ENCODE measurements at regions not wholly inside any gene's neighbourhood (a gene's known extent, or its start where the extent isn't known, plus 50 kb on each side); places are given as distances from the start of the nearest gene placed in this dataset.

GRCh38 chr4:56744030-56744429 is 62.9 kb upstream of the HOPX start:
- H3K27ac ChIP-seq: no peak overlapping the region
- peaks cover 0 to 6% (median 0%) of the 10 kb centered on the region in 12 donors for H3K9me3 ChIP-seq
- H3K4me1 ChIP-seq: peaks cover 0 to 10% (median 0%) of the 10 kb centered on the region in 12 donors
- no peaks in the 10 kb centered on the region for H3K27me3 ChIP-seq
- no peak for ATAC-seq
- WGBS, 4 donors: 90 to 98% (median 95%) methylated on average over 1 of the region's 1 CpG
- H3K4me3 ChIP-seq: no peak overlapping the region
- TF ChIP-seq POLR2A (IDR thresholded peaks at IDR 0.05): no peak
- TF ChIP-seq, protein P1, sequence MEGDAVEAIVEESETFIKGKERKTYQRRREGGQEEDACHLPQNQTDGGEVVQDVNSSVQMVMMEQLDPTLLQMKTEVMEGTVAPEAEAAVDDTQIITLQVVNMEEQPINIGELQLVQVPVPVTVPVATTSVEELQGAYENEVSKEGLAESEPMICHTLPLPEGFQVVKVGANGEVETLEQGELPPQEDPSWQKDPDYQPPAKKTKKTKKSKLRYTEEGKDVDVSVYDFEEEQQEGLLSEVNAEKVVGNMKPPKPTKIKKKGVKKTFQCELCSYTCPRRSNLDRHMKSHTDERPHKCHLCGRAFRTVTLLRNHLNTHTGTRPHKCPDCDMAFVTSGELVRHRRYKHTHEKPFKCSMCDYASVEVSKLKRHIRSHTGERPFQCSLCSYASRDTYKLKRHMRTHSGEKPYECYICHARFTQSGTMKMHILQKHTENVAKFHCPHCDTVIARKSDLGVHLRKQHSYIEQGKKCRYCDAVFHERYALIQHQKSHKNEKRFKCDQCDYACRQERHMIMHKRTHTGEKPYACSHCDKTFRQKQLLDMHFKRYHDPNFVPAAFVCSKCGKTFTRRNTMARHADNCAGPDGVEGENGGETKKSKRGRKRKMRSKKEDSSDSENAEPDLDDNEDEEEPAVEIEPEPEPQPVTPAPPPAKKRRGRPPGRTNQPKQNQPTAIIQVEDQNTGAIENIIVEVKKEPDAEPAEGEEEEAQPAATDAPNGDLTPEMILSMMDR (IDR thresholded peaks at IDR 0.05): no peak
- no peak for DNase-seq
- intact Hi-C loops (cut with DNase I): no loop called here
- no peaks in the 10 kb centered on the region for H3K36me3 ChIP-seq

GRCh38 chr4:56743550-56743949 is 62.5 kb upstream of the HOPX start:
- WGBS, 4 donors: 13 to 24% (median 19%) methylated on average over 1 of the region's 1 CpG

GRCh38 chr4:56742080-56742871 is 61.2 kb upstream of the HOPX start:
- 80 to 88% (median 84%) methylated on average over 8 of the region's 8 CpGs for WGBS, 4 donors
- intact Hi-C loops (cut with DNase I): no loop called here
- H3K27me3 ChIP-seq: no peaks in the 10 kb centered on the region

More at GRCh38 chr4:56743550-56743949, 62.5 kb upstream of the HOPX start:
- no peak for ATAC-seq
- Histone ChIP-seq H3K27ac (no peak overlapping the region), H3K27me3 (no peaks in the 10 kb centered on the region), H3K36me3 (no peaks in the 10 kb centered on the region), H3K4me3 (no peak overlapping the region), H3K9me3 (peaks cover 0 to 6% (median 0%) of the 10 kb centered on the region in 12 donors), H3K4me1 (peaks cover 0 to 12% (median 0%) of the 10 kb centered on the region in 12 donors)
- DNase-seq: no peak
- intact Hi-C loops (cut with DNase I): no loop called here
- no peak for TF ChIP-seq POLR2A (IDR thresholded peaks at IDR 0.05)
- TF ChIP-seq, protein P1 (IDR thresholded peaks at IDR 0.05): no peak

GRCh38 chr4:56741595-56741994 is 60.5 kb upstream of the HOPX start:
- H3K4me3 ChIP-seq: no peak overlapping the region
- peaks cover 0 to 12% (median 0%) of the 10 kb centered on the region in 12 donors for H3K4me1 ChIP-seq
- no peaks in the 10 kb centered on the region for H3K27me3 ChIP-seq
- DNase-seq (no peak), ATAC-seq (no peak)
- H3K9me3 ChIP-seq: peaks cover 0 to 6% (median 0%) of the 10 kb centered on the region in 12 donors
- intact Hi-C loops (cut with DNase I): no loop called here
- H3K27ac ChIP-seq: no peak overlapping the region
- WGBS, 4 donors: 73 to 98% (median 91%) methylated on average over 1 of the region's 1 CpG
- H3K36me3 ChIP-seq: no peaks in the 10 kb centered on the region
- no peak for TF ChIP-seq POLR2A (IDR thresholded peaks at IDR 0.05)
- TF ChIP-seq, protein P1 (IDR thresholded peaks at IDR 0.05): no peak

More at GRCh38 chr4:56742080-56742871, 61.2 kb upstream of the HOPX start:
- Histone ChIP-seq H3K27ac (no peak overlapping the region), H3K36me3 (no peaks in the 10 kb centered on the region), H3K4me1 (peaks cover 0 to 12% (median 0%) of the 10 kb centered on the region in 12 donors), H3K4me3 (no peak overlapping the region), H3K9me3 (peaks cover 0 to 6% (median 0%) of the 10 kb centered on the region in 12 donors)
- DNase-seq (no peak), ATAC-seq (no peak)
- TF ChIP-seq, protein P1 (IDR thresholded peaks at IDR 0.05): no peak
- TF ChIP-seq POLR2A (IDR thresholded peaks at IDR 0.05): no peak

All from heart left ventricle (tissue), 16 donors.